ENCODE measurements at regions not wholly inside any gene's neighbourhood (a gene's known extent, or its start where the extent isn't known, plus 50 kb on each side); places are given as distances from the start of the nearest gene placed in this dataset.

GRCh38 chrX:43175434-43175833, 397.5 kb upstream of the PPP1R2C start:
- no peak overlapping the region for H3K4me3 ChIP-seq (ENCODE audit: low read depth, low read length)
- no peak for TF ChIP-seq CTCF (IDR thresholded peaks at IDR 0.05; ENCODE audit: borderline replicate concordance, insufficient read depth, low read depth, low read length)

GRCh38 chrX:43176686-43177085, 398.7 kb upstream of the PPP1R2C start:
- TF ChIP-seq CTCF (IDR thresholded peaks at IDR 0.05; ENCODE audit: borderline replicate concordance, insufficient read depth, low read depth, low read length): no peak
- H3K4me3 ChIP-seq (ENCODE audit: low read depth, low read length): no peak overlapping the region

GRCh38 chrX:43188296-43188695, 410.3 kb upstream of the PPP1R2C start:
- H3K4me3 ChIP-seq (ENCODE audit: low read depth, low read length): no peak overlapping the region

GRCh38 chrX:43211570-43211969, 433.6 kb upstream of the PPP1R2C start:
- H3K4me3 ChIP-seq (ENCODE audit: low read depth, low read length): no peak overlapping the region
- no peak for TF ChIP-seq CTCF (IDR thresholded peaks at IDR 0.05; ENCODE audit: borderline replicate concordance, insufficient read depth, low read depth, low read length)

More at GRCh38 chrX:43188296-43188695, 410.3 kb upstream of the PPP1R2C start:
- TF ChIP-seq CTCF (IDR thresholded peaks at IDR 0.05; ENCODE audit: borderline replicate concordance, insufficient read depth, low read depth, low read length): no peak

- TF ChIP-seq CTCF (IDR thresholded peaks at IDR 0.05; ENCODE audit: borderline replicate concordance, insufficient read depth, low read depth, low read length): no peak
- no peak overlapping the region for H3K4me3 ChIP-seq (ENCODE audit: low read depth, low read length)
Measured at GRCh38 chrX:43218198-43218597, 437.9 kb upstream of the MAOA start.

GRCh38 chrX:43224496-43224895, 431.6 kb upstream of the MAOA start:
- no peak for TF ChIP-seq CTCF (IDR thresholded peaks at IDR 0.05; ENCODE audit: borderline replicate concordance, insufficient read depth, low read depth, low read length)
- H3K4me3 ChIP-seq (ENCODE audit: low read depth, low read length): no peak overlapping the region

GRCh38 chrX:43225626-43226328, 430.3 kb upstream of the MAOA start:
- no peak overlapping the region for H3K4me3 ChIP-seq (ENCODE audit: low read depth, low read length)
- no peak for TF ChIP-seq CTCF (IDR thresholded peaks at IDR 0.05; ENCODE audit: borderline replicate concordance, insufficient read depth, low read depth, low read length)
